ENCODE measurements at regions not wholly inside any gene's neighbourhood (a gene's known extent, or its start where the extent isn't known, plus 50 kb on each side); places are given as distances from the start of the nearest gene placed in this dataset.

DNA sequence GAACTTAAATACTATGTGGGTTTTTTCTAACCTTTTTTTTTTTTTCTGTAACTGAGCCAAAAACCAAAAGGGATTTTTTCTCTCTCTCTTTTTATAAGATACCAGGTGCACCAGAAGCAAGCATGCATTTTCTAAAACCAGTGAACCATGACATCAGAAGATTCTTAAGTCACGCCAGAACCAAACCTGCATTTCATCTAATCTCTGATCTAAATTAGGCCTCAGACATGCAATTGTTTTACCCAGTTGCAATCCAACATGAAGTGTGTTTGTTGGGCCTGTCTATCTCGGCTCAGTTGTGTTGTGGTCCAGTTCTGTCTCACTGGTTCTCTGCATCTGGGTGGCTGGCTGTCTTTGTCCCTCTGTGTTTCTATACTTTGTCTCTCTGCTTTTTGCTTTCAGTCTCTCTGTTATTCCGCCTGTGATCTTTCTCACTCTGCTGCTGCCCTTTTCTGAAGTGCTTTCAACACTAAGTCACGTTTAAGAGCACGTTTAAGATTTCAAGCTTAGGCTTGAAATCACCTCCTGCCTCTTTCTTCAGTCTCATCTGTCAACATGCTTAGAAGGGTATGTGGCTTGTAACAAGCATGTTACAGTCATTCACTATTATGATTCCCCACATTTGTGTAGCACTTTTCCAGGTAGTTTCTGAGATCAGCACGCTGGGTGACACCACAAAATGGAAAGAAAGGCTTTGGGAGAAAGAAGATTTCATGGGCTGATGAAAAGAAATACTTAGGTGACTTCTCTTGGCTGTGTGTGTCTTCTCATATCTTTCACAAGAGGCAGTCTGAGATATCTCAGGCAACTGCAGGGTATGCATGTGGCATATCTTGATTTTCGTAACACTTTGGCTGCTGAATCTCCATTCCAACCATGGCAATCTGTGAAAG is 488.9 kb downstream of the SHISA9 start:
- H3K4me3 ChIP-seq (ENCODE audit: low read depth, low read length), result no peak overlapping the region
- DNase-seq (ENCODE audit: low read depth), result no peak
- TF ChIP-seq, protein P1, sequence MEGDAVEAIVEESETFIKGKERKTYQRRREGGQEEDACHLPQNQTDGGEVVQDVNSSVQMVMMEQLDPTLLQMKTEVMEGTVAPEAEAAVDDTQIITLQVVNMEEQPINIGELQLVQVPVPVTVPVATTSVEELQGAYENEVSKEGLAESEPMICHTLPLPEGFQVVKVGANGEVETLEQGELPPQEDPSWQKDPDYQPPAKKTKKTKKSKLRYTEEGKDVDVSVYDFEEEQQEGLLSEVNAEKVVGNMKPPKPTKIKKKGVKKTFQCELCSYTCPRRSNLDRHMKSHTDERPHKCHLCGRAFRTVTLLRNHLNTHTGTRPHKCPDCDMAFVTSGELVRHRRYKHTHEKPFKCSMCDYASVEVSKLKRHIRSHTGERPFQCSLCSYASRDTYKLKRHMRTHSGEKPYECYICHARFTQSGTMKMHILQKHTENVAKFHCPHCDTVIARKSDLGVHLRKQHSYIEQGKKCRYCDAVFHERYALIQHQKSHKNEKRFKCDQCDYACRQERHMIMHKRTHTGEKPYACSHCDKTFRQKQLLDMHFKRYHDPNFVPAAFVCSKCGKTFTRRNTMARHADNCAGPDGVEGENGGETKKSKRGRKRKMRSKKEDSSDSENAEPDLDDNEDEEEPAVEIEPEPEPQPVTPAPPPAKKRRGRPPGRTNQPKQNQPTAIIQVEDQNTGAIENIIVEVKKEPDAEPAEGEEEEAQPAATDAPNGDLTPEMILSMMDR (IDR thresholded peaks at IDR 0.05; ENCODE audit: control insufficient read depth, extremely low read depth, insufficient read depth), result no peak

DNA sequence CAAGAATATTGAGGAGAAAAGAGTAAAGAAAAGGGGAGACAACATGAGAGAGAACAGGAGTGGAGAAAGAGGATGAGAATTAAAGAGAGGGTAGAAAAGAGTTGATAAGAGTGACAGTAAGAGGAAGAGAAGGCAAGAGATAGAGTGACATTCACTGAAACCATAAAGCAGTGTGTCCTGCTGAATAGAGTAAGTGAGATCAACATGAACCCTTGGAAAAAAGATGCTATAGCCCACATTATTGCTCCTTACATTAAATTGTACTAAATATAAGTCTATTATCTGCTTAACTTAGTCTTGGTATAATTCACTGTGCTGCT is 489.5 kb downstream of the SHISA9 start:
- TF ChIP-seq, protein P1 (IDR thresholded peaks at IDR 0.05; ENCODE audit: control insufficient read depth, extremely low read depth, insufficient read depth), result no peak
- no peak for DNase-seq (ENCODE audit: low read depth)
- no peak overlapping the region for H3K4me3 ChIP-seq (ENCODE audit: low read depth, low read length)

DNA sequence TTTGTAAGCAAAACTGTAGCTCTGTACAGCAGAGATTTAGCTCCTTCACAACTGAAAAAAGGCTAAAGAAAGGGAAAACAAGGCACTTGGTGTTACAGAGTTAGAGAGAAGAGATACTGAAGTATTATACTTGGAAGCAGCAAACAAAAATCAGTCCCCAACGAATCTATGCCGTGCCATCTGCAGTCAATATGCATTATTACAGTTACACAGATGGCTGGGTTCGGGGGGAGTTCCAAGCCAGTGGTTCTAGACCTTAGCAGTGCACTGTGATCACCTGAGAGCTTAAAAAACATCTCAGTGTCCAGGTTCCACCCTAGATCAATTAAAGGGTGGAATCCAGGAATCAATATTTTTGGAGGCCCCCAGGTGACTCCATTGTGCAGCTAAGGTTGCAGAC is 489.9 kb downstream of the SHISA9 start:
- TF ChIP-seq, protein P1 (IDR thresholded peaks at IDR 0.05; ENCODE audit: control insufficient read depth, extremely low read depth, insufficient read depth), result no peak
- H3K4me3 ChIP-seq (ENCODE audit: low read depth, low read length), result no peak overlapping the region
- DNase-seq (ENCODE audit: low read depth), result no peak

DNA sequence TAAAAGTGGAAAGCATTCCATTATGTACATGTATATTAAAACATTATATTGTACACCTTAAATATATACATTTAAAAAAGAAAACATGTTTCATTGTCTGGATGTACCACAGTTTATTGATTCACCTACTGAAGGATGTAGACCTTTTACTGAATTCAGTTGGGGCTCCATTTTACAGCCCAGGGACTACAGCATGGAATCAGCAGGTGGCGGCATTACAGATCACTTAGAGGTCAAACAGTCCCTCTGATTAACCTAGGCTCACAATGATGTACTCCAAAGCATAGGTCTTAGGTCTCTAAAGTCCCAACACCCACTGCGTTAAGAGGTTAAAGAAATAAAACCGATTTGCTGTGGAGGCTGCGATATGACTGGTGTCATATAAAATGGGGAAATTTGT is 490.9 kb downstream of the SHISA9 start:
- no peak overlapping the region for H3K4me3 ChIP-seq (ENCODE audit: low read depth, low read length)
- DNase-seq (ENCODE audit: low read depth), result no peak
- TF ChIP-seq, protein P1 (IDR thresholded peaks at IDR 0.05; ENCODE audit: control insufficient read depth, extremely low read depth, insufficient read depth), result peak; percentile 12; the same call in 1 of the 2 replicates

DNA sequence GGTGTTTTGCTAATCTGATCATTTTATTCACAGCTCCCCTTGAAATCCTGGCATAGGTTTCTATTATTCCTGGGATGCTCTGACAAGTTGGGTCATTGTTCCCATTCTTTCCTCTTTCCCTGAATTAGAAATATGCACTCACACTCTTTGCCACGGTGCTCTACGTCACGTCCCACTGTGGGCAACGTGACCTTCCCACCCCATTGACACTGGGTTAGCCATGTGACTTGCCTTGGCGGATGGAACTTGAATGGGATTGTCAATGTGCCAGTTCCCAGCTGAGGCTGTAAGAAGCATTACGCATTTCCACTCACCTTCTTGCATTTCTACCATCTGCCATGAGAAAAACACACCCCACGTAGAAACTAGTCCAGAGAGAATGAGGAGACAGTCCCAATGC is 492.4 kb downstream of the SHISA9 start:
- DNase-seq (ENCODE audit: low read depth), result no peak
- TF ChIP-seq, protein P1 (IDR thresholded peaks at IDR 0.05; ENCODE audit: control insufficient read depth, extremely low read depth, insufficient read depth), result no peak
- H3K4me3 ChIP-seq (ENCODE audit: low read depth, low read length), result no peak overlapping the region

DNA sequence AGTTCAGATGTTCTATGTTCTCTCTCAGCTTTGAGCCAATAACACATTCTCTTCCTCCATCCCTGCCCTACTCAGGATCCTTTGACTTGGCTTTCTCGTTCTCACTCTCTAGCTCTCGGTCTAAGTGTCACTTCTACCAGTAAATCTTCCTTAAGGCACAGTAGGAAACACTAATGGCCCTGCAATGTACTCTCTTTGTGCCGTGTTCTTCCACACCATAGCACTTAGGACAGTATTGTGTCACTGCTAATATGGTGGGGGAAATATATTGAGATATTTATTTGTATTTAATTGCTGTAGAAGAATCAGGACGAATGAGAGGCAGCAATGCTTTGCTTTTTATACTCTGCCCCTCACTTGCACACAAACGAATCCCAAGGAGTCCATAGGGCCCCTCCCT is 493.1 kb downstream of the SHISA9 start:
- no peak for DNase-seq (ENCODE audit: low read depth)
- no peak overlapping the region for H3K4me3 ChIP-seq (ENCODE audit: low read depth, low read length)
- TF ChIP-seq, protein P1 (IDR thresholded peaks at IDR 0.05; ENCODE audit: control insufficient read depth, extremely low read depth, insufficient read depth), result no peak

DNA sequence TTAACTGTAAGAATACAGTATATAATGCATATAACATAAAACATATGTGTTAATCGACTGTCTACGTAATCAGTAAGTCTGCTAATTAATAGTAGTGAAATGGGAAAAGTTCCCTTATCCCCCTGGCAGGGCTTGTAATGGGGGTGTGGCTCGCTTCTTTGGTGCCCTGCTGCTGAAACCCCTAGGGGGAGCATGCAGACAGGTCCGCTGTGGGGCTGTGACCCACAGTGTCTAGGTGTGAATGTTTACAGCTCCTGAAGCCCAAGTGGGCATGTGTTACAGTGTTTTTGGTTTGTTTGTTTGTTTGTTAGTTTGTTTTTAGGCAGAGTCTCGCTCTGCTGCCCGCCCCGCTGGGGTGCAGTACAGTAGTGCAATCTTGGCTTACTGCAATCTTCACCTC is 495.7 kb downstream of the SHISA9 start:
- TF ChIP-seq, protein P1 (IDR thresholded peaks at IDR 0.05; ENCODE audit: control insufficient read depth, extremely low read depth, insufficient read depth), result no peak
- DNase-seq (ENCODE audit: low read depth), result no peak
- H3K4me3 ChIP-seq (ENCODE audit: low read depth, low read length), result no peak overlapping the region
